KOPT-K1 (cell line): ENCODE measurements at regions not wholly inside any gene's neighbourhood (a gene's known extent, or its start where the extent isn't known, plus 50 kb on each side); places are given as distances from the start of the nearest gene placed in this dataset.

Experiments used
- H3K27ac ChIP-seq: fragments of 200-600 bp; sonication (generic); 2 replicates; pipeline ENCODE4 v1.5.1; 2016; ENCODE audit warnings: antibody characterized with exemption, mild to moderate bottlenecking, low read depth, low read length; ENCODE audit not compliant: poor library complexity, severe bottlenecking
- H3K36me3 ChIP-seq: fragments of 200-600 bp; sonication (generic); 2 replicates; pipeline ENCODE4 v1.5.1; 2017; ENCODE audit warnings: antibody characterized with exemption, mild to moderate bottlenecking, low read length, moderate library complexity; ENCODE audit not compliant: insufficient read depth
- H3K9me3 ChIP-seq: fragments of 200-600 bp; sonication (generic); 2 replicates; pipeline ENCODE4 v1.5.1; 2017; ENCODE audit warnings: antibody characterized with exemption, low read length, mild to moderate bottlenecking; ENCODE audit not compliant: insufficient read depth, poor library complexity, severe bottlenecking

DNA sequence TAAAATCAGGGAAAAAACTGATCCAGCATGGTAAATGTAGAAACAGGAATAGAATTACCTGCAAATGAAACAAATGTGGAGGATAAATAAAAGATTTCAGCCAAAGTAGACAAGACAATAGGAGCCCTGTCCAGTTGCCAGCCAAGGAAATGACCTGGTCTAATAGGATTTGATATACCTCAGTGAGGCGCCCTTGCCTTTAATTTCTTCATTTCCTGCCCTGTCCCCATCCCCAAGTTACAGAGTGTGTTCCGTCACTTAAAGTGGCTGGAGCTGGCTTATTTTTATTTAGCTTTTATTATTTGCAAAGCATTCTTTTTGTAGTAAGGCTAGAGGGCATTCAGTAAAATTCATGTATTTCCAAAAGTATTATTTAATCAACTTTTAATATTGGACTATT, 1022.0 kb downstream of the EFNB2 start:
- no peaks in the 10 kb centered on the region for H3K36me3 ChIP-seq
- no peak overlapping the region for H3K27ac ChIP-seq
- no peaks in the 10 kb centered on the region for H3K9me3 ChIP-seq

- Histone ChIP-seq H3K36me3 (no peaks in the 10 kb centered on the region), H3K9me3 (no peaks in the 10 kb centered on the region), H3K27ac (no peak overlapping the region)
Measured at GRCh38 chr13:105509981-105510762, 1025.3 kb downstream of the EFNB2 start.

GRCh38 chr13:105506463-105506862, 1029.0 kb downstream of the EFNB2 start:
- H3K9me3 ChIP-seq = no peaks in the 10 kb centered on the region
- H3K27ac ChIP-seq = no peak overlapping the region
- no peaks in the 10 kb centered on the region for H3K36me3 ChIP-seq

- Histone ChIP-seq H3K36me3 (no peaks in the 10 kb centered on the region), H3K27ac (no peak overlapping the region)
Measured at GRCh38 chr13:105502193-105502592, 1033.3 kb downstream of the EFNB2 start.

DNA sequence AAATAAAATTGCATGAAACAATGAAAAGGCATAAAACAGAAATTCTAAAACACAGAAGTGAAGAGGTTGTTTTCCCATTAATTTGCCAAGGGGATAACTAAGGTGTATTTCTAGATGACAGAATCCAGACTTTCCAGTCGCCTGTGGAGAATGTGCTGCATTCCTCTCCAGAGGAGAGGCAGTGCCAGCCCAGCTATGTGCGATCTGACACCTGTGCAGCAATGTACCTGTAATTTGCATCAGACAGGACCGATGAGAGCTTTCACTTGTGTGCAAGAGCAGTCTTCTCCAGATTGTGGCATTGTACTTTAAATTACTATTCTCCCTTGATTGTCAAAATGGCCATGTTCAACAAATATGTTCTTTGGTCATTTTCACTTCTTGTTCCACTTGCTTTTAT, 1037.9 kb downstream of the EFNB2 start:
- Histone ChIP-seq H3K36me3 (no peaks in the 10 kb centered on the region), H3K27ac (no peak overlapping the region), H3K9me3 (no peaks in the 10 kb centered on the region)

More at GRCh38 chr13:105502193-105502592, 1033.3 kb downstream of the EFNB2 start:
- H3K9me3 ChIP-seq = no peaks in the 10 kb centered on the region

DNA sequence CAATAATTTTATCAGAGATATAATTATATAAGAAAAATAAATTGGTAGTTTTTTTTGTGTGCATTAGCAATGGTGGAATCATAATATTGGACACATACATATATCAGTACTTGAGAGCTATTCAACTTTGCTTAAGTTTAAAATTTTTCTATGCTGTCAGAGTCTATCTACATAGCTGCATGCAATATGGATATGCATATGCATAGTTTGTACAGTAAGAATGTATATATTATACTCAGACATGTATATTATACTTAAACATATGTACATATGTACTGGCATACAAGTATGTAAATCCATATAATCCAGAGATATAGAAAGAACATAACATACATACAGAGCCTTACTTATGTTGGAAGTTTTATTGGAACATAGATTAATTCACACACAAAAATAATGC, 1043.2 kb downstream of the EFNB2 start:
- H3K27ac ChIP-seq = no peak overlapping the region
- H3K9me3 ChIP-seq = no peaks in the 10 kb centered on the region
- no peaks in the 10 kb centered on the region for H3K36me3 ChIP-seq

DNA sequence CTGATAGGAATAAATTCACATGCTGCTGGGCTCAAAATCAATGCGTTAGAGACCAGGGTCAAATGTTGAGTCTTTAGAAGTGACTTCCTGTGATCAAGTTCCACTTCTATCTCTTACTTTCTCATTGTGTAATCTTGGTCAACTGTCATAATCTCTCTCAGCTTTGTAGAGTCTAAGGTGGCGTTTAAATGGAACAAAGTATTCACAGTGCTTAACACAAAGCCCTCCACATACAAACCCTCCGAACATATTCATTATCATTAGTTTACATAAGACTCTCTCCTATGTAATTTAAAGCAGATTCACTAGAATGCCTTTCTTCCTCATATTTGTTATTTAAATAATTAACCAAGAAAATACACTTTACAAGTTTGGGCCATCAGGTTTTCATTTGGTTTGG, 1044.1 kb downstream of the EFNB2 start:
- H3K27ac ChIP-seq = no peak overlapping the region
- no peaks in the 10 kb centered on the region for H3K9me3 ChIP-seq
- no peaks in the 10 kb centered on the region for H3K36me3 ChIP-seq

GRCh38 chr13:105485081-105485480, 1050.4 kb downstream of the EFNB2 start:
- H3K9me3 ChIP-seq = no peaks in the 10 kb centered on the region

DNA sequence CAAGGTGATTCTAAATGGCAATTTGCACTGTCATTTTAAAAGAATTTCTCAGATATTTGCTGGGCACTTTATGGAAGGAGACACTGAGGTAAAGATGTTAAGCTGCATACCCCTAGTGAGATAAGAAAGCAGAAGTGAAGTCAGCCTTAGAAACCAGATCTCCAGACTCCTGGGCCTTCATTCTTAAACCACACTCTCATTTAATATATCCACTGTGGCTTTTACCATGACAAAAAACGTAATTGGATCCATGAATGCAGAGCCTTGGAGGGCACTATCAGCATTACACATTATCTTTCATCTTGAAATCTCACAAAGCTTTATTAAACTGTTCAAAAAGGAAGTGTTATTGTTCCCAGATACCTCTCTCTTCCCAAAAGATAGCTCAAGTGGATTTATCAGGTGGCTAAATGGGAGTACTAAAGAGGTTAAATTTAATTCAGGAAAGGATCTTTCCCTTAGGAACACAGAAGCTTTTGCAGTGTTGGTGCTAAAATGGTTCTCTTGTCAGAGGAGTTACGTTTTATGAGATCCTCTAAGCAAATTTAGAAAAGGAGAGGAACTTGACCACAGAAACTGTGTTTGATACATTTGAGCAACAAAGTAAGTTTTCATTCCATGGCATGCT, 1060.4 kb downstream of the EFNB2 start:
- Histone ChIP-seq H3K9me3 (no peaks in the 10 kb centered on the region), H3K36me3 (no peaks in the 10 kb centered on the region), H3K27ac (no peak overlapping the region)

More at GRCh38 chr13:105485081-105485480, 1050.4 kb downstream of the EFNB2 start:
- H3K36me3 ChIP-seq = no peaks in the 10 kb centered on the region
- H3K27ac ChIP-seq = no peak overlapping the region

- no peaks in the 10 kb centered on the region for H3K9me3 ChIP-seq
- H3K36me3 ChIP-seq = no peaks in the 10 kb centered on the region
- no peak overlapping the region for H3K27ac ChIP-seq
Measured at GRCh38 chr13:105471673-105472072, 1063.8 kb downstream of the EFNB2 start.

DNA sequence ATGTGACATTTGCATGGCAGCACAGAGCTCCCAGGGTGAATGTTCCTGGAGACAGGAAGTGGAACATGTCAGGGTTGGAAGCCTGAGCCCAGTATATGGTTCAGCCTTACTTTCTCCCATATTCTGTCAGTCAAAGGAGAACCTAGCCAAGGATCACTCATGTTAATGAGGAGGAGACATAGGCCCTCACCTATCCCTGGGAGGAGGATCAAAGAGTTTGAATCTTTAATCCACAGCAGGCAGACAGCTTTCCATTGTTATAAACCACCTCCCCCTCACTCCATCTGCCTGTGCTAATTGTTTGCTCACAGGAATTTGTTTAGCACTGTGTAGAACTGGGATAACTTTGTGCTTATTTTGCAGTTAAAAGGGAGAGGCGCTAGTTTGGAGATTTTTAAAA, 1069.1 kb downstream of the EFNB2 start:
- H3K36me3 ChIP-seq = no peaks in the 10 kb centered on the region
- H3K9me3 ChIP-seq = no peaks in the 10 kb centered on the region
- no peak overlapping the region for H3K27ac ChIP-seq

DNA sequence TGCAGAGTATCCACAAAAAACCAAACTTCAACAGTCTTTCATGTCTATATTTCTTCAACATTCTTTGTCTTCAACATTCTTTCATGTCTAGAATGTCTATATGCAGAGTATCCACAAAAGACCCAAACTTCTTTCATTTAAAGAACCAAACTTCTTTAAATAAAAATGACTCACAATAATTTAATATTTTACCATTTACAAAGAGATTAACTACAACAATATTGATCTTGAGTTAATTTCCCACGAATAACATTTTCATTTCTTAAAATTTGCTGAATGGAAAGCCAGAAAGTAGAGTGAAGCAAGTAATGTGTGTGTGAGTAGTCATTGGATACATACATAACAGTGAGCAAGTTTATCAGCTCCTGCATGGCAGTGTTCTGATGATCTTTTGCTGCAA, 1069.7 kb downstream of the EFNB2 start, which contains the start of gene DAOA:
Gene DAOA, plus strand, starts transcription at position 301 of the 400 bp plus-strand sequence.
- Histone ChIP-seq H3K9me3 (no peaks in the 10 kb centered on the region), H3K27ac (no peak within 1 kb of the TSS), H3K36me3 (no peaks in the 10 kb centered on the region)

GRCh38 chr13:105465251-105465650, 1070.2 kb downstream of the EFNB2 start:
- Histone ChIP-seq H3K9me3 (no peaks in the 10 kb centered on the region), H3K36me3 (no peaks in the 10 kb centered on the region), H3K27ac (no peak overlapping the region)

DNA sequence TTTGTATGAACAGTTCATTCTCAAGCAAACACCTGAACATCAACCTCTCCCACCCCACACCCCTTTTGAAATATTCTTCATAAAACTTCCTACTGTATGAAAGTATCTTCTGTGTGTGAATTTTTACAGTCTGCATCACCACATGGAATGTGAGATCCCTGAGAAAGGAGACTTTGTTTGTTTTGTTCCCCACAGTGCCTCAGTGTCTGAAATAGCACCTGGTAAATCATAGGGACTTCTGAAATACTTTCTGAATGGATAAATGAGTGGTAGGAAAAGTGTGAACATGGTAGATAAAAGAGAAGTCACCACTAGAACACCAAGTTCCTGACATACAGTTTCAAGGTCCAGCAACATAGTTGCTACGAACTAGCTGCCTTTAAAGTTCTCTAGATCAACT, 1071.2 kb downstream of the EFNB2 start:
- H3K9me3 ChIP-seq = no peaks in the 10 kb centered on the region
- H3K36me3 ChIP-seq = no peaks in the 10 kb centered on the region
- H3K27ac ChIP-seq = no peak overlapping the region

- H3K36me3 ChIP-seq = no peaks in the 10 kb centered on the region
- H3K9me3 ChIP-seq = no peaks in the 10 kb centered on the region
- H3K27ac ChIP-seq = no peak overlapping the region
Measured at GRCh38 chr13:105463011-105463501, 1072.4 kb downstream of the EFNB2 start.

DNA sequence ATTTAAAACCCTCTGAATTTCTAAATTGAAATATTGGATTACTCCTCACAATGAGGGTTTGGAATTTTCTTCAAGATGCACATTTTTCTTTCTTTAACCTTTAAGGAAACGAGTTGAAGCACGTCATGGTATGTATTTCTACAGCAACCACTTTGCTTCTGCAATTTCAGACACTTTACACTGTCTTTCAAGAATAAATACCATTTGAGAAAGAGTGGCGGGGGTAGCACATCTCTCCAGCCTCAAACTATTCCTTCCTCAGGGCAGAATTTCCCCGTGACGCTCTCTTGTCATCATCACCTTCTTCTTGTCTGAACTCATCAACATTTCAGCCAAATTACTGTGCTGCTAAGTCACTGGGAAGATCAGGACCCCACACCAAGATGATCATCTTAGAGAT, 1073.4 kb downstream of the EFNB2 start:
- Histone ChIP-seq H3K9me3 (no peaks in the 10 kb centered on the region), H3K27ac (no peak overlapping the region), H3K36me3 (no peaks in the 10 kb centered on the region)
